Liver (tissue), 7 donors: ENCODE measurements at regions not wholly inside any gene's neighbourhood (a gene's known extent, or its start where the extent isn't known, plus 50 kb on each side); places are given as distances from the start of the nearest gene placed in this dataset.

ENCODE experiments used
- DNase-seq: peaks from one replicate; pipeline ENCODE4 v3.0.0-alpha.2; 2017; ENCODE audit warnings: low spot score
- H3K27ac ChIP-seq, 2 donors: one replicate each; pipeline ENCODE4 v1.7.0; 2013; ENCODE audit warnings: inconsistent platforms in 2 of 2, low read length in 2 of 2, control low read depth in 1 of 2, low read depth in 1 of 2, mild to moderate bottlenecking in 1 of 2
- H3K27me3 ChIP-seq, 4 donors: one replicate each; pipeline versions ENCODE4 v1.6.1 to v1.7.0; 2013; ENCODE audit warnings: low read length in 3 of 4, inconsistent platforms in 1 of 4, mild to moderate bottlenecking in 1 of 4, moderate library complexity in 1 of 4; ENCODE audit not compliant: control insufficient read depth in 4 of 4, insufficient read depth in 4 of 4
- H3K36me3 ChIP-seq, 4 donors: one replicate each; pipeline versions ENCODE4 v1.6.1 to v1.7.0; 2013; ENCODE audit warnings: low read length in 3 of 4, mild to moderate bottlenecking in 3 of 4, low read depth in 1 of 4, moderate library complexity in 1 of 4; ENCODE audit not compliant: control insufficient read depth in 4 of 4, insufficient read depth in 3 of 4
- H3K4me1 ChIP-seq, 4 donors: one replicate each; pipeline versions ENCODE4 v1.6.1 to v1.7.0; 2013; ENCODE audit warnings: low read length in 3 of 4, mild to moderate bottlenecking in 3 of 4, moderate library complexity in 1 of 4; ENCODE audit not compliant: control insufficient read depth in 4 of 4, insufficient read depth in 4 of 4
- H3K4me3 ChIP-seq, 3 donors: one replicate each; pipeline versions ENCODE4 v1.6.1 to v1.7.0; 2013; ENCODE audit warnings: low read length in 3 of 3, control low read depth in 1 of 3, low read depth in 1 of 3, mild to moderate bottlenecking in 1 of 3
- H3K9ac ChIP-seq, 2 donors: one replicate each; pipeline ENCODE4 v1.7.0; 2013; ENCODE audit warnings: low read length in 2 of 2, mild to moderate bottlenecking in 2 of 2, moderate library complexity in 2 of 2, control low read depth in 1 of 2, low read depth in 1 of 2
- H3K9me3 ChIP-seq, 4 donors: one replicate each; pipeline versions ENCODE4 v1.6.1 to v1.7.0; 2013; ENCODE audit warnings: low read length in 3 of 4; ENCODE audit not compliant: control insufficient read depth in 4 of 4
- ATF3 ChIP-seq: IDR thresholded peaks from 2 replicates; pipeline ENCODE4 v1.6.1; 2016; ENCODE audit warnings: antibody characterized with exemption
- EGR1 ChIP-seq, 2 donors: IDR thresholded peaks; 2 replicates each; pipeline ENCODE4 v1.6.1; 2016 to 2018; ENCODE audit warnings: antibody characterized with exemption in 2 of 2, low read depth in 2 of 2
- FOXA1 ChIP-seq: IDR thresholded peaks from 2 replicates; pipeline ENCODE4 v1.6.1; 2016; ENCODE audit warnings: antibody characterized with exemption
- FOXA2 ChIP-seq: IDR thresholded peaks from 2 replicates; pipeline ENCODE4 v1.6.1; 2016; ENCODE audit warnings: antibody characterized with exemption
- GABPA ChIP-seq, 2 donors: IDR thresholded peaks in 1 of 2; conservative IDR thresholded peaks in 1 of 2; 2 replicates each; pipeline ENCODE4 v1.6.1; 2016; ENCODE audit warnings: antibody characterized with exemption in 2 of 2, mild to moderate bottlenecking in 1 of 2, moderate library complexity in 1 of 2
- HNF4A ChIP-seq, 2 donors: conservative IDR thresholded peaks; 2 replicates each; pipeline ENCODE4 v1.6.1; 2016; ENCODE audit warnings: antibody characterized with exemption in 2 of 2, mild to moderate bottlenecking in 2 of 2
- HNF4G ChIP-seq: IDR thresholded peaks from 2 replicates; pipeline ENCODE4 v1.6.1; 2016; ENCODE audit warnings: antibody characterized with exemption
- JUND ChIP-seq, 2 donors: IDR thresholded peaks; 2 replicates each; pipeline ENCODE4 v1.6.1; 2016; ENCODE audit warnings: antibody characterized with exemption in 2 of 2
- RAD21 ChIP-seq, 2 donors: IDR thresholded peaks; 2 replicates each; pipeline ENCODE4 v1.6.1; 2016; ENCODE audit warnings: antibody characterized with exemption in 2 of 2, mild to moderate bottlenecking in 2 of 2
- RXRA ChIP-seq, 2 donors: IDR thresholded peaks; 2 replicates each; pipeline ENCODE4 v1.6.1; 2017 to 2018; ENCODE audit warnings: antibody characterized with exemption in 2 of 2, mild to moderate bottlenecking in 1 of 2
- SP1 ChIP-seq: IDR thresholded peaks from 2 replicates; pipeline ENCODE4 v1.6.1; 2018; ENCODE audit warnings: antibody characterized with exemption, mild to moderate bottlenecking
- TAF1 ChIP-seq: conservative IDR thresholded peaks from 2 replicates; pipeline ENCODE4 v1.6.1; 2016; ENCODE audit warnings: antibody characterized with exemption, mild to moderate bottlenecking
- YY1 ChIP-seq: IDR thresholded peaks from 2 replicates; pipeline ENCODE4 v1.6.1; 2016; ENCODE audit warnings: antibody characterized with exemption, mild to moderate bottlenecking
- WGBS: extraction: QIAGEN DNeasy Blood & Tissue Kit; methylation state at CpG from one replicate; pipeline ENCODE4 v1.1.7; 2013; 5-methylcytosine and 5-hydroxymethylcytosine counted together
- TF ChIP-seq, protein P1 (sequence below): IDR thresholded peaks from 2 replicates; pipeline ENCODE4 v1.6.1; 2016; ENCODE audit warnings: antibody characterized with exemption
- TF ChIP-seq, protein P2 (sequence below): IDR thresholded peaks from 2 replicates; pipeline ENCODE4 v1.6.1; 2016; ENCODE audit warnings: antibody characterized with exemption, mild to moderate bottlenecking
- TF ChIP-seq, protein P3 (sequence below): IDR thresholded peaks from 2 replicates; pipeline ENCODE4 v1.6.1; 2016; ENCODE audit warnings: antibody characterized with exemption
- donor health status: healthy.
- donor health status: healthy.
- donor health status: healthy.
- donor health status: healthy.

DNA sequence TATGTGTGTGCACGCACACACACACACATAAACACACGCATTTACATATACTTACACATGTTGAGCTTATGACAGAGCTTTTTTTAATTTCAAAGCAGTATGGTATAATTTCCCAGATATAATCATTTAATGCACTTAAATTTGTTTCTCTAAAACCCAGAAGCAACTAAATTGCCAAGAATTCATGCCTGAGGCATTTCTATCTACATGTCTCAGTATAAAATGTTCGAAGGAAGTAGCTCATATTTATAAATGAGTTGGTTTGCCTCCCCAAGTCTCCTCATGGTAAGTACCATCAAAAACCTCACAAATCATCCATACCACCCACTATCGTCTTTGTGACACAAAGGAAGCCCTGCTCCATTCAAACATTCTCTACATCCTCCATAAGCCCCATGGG lies 130.6 kb downstream of the RPL22L1 start:
- no peaks in the 10 kb centered on the region for H3K36me3 ChIP-seq
- no peaks in the 10 kb centered on the region for H3K9me3 ChIP-seq
- H3K9ac ChIP-seq = no peak overlapping the region
- no peak for TF ChIP-seq HNF4G
- TF ChIP-seq, protein P1, sequence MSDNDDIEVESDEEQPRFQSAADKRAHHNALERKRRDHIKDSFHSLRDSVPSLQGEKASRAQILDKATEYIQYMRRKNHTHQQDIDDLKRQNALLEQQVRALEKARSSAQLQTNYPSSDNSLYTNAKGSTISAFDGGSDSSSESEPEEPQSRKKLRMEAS = no peak
- no peak for TF ChIP-seq RXRA (IDR thresholded peaks at IDR 0.05)
- no peaks in the 10 kb centered on the region for H3K4me1 ChIP-seq
- DNase-seq = no peak
- H3K27me3 ChIP-seq = no peaks in the 10 kb centered on the region
- 93% methylated on average over 4 of the region's 4 CpGs for WGBS
- H3K4me3 ChIP-seq = no peak overlapping the region
- H3K27ac ChIP-seq = no peak overlapping the region

DNA sequence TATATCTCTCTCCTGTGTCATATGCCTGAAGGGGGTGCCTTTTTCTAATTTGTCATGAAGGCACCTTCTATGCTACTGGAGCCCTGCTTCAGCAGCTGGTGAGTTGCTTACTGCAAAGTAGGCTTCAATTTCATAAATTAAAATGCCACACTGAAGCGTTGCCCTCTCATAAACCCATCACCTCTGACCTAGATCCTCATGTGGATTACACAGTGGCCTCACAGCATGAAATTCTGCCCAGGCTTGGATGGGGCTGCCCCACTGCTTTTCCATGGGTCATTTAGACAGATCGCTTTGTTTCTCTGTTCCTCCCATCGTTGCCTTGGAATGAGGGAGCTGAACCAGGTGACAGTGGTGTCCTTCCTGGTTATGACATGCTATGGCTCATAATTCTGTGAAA lies 131.2 kb downstream of the RPL22L1 start:
- H3K36me3 ChIP-seq = no peaks in the 10 kb centered on the region
- no peak overlapping the region for H3K9ac ChIP-seq
- TF ChIP-seq, protein P2, sequence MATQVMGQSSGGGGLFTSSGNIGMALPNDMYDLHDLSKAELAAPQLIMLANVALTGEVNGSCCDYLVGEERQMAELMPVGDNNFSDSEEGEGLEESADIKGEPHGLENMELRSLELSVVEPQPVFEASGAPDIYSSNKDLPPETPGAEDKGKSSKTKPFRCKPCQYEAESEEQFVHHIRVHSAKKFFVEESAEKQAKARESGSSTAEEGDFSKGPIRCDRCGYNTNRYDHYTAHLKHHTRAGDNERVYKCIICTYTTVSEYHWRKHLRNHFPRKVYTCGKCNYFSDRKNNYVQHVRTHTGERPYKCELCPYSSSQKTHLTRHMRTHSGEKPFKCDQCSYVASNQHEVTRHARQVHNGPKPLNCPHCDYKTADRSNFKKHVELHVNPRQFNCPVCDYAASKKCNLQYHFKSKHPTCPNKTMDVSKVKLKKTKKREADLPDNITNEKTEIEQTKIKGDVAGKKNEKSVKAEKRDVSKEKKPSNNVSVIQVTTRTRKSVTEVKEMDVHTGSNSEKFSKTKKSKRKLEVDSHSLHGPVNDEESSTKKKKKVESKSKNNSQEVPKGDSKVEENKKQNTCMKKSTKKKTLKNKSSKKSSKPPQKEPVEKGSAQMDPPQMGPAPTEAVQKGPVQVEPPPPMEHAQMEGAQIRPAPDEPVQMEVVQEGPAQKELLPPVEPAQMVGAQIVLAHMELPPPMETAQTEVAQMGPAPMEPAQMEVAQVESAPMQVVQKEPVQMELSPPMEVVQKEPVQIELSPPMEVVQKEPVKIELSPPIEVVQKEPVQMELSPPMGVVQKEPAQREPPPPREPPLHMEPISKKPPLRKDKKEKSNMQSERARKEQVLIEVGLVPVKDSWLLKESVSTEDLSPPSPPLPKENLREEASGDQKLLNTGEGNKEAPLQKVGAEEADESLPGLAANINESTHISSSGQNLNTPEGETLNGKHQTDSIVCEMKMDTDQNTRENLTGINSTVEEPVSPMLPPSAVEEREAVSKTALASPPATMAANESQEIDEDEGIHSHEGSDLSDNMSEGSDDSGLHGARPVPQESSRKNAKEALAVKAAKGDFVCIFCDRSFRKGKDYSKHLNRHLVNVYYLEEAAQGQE = no peak
- no peak for TF ChIP-seq YY1
- no peak for TF ChIP-seq JUND (IDR thresholded peaks at IDR 0.05)
- no peak for TF ChIP-seq HNF4G
- no peak for TF ChIP-seq RAD21 (IDR thresholded peaks at IDR 0.05)
- no peak for TF ChIP-seq EGR1 (IDR thresholded peaks at IDR 0.05; ENCODE audit: low read depth in 2 of 2)
- TF ChIP-seq, protein P3, sequence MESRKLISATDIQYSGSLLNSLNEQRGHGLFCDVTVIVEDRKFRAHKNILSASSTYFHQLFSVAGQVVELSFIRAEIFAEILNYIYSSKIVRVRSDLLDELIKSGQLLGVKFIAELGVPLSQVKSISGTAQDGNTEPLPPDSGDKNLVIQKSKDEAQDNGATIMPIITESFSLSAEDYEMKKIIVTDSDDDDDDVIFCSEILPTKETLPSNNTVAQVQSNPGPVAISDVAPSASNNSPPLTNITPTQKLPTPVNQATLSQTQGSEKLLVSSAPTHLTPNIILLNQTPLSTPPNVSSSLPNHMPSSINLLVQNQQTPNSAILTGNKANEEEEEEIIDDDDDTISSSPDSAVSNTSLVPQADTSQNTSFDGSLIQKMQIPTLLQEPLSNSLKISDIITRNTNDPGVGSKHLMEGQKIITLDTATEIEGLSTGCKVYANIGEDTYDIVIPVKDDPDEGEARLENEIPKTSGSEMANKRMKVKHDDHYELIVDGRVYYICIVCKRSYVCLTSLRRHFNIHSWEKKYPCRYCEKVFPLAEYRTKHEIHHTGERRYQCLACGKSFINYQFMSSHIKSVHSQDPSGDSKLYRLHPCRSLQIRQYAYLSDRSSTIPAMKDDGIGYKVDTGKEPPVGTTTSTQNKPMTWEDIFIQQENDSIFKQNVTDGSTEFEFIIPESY = no peak
- no peak for TF ChIP-seq HNF4A (conservative IDR thresholded peaks at IDR 0.05)
- TF ChIP-seq FOXA1 = no peak
- TF ChIP-seq RXRA (IDR thresholded peaks at IDR 0.05) = no peak
- no peak for TF ChIP-seq FOXA2
- TF ChIP-seq, protein P1 = no peak
- no peak for TF ChIP-seq SP1
- TF ChIP-seq GABPA (IDR thresholded peaks at IDR 0.05 in 1 of 2, conservative IDR thresholded peaks at IDR 0.05 in 1 of 2) = no peak
- TF ChIP-seq ATF3 = no peak
- TF ChIP-seq TAF1 = no peak
- no peak for DNase-seq
- H3K27me3 ChIP-seq = no peaks in the 10 kb centered on the region
- WGBS = 83% methylated on average over 3 of the region's 3 CpGs
- H3K27ac ChIP-seq = no peak overlapping the region
- H3K9me3 ChIP-seq = no peaks in the 10 kb centered on the region
- no peak overlapping the region for H3K4me3 ChIP-seq
- H3K4me1 ChIP-seq = no peaks in the 10 kb centered on the region
